CD8-positive, alpha-beta memory T cell (primary cell): ENCODE measurements at regions not wholly inside any gene's neighbourhood (a gene's known extent, or its start where the extent isn't known, plus 50 kb on each side); places are given as distances from the start of the nearest gene placed in this dataset.

Experiments
- CTCF ChIA-PET: fragments of 350-600 bp; sonication (Branson Sonifier 250); formaldehyde crosslinking; loops from one replicate; lab custom pipeline; 2021; ENCODE audit warnings: antibody characterized with exemption; lab: Charles Lee
- POLR2A ChIA-PET: fragments of 350-600 bp; sonication (Branson Sonifier 250); formaldehyde crosslinking; loops from one replicate; lab custom pipeline; 2021; ENCODE audit warnings: antibody characterized with exemption; lab: Charles Lee
- DNase-seq, 5 donors: peaks; one replicate each; pipeline versions ENCODE4 v3.0.0 to v3.0.0-alpha.2; 2020 to 2022; ENCODE audit warnings: mixed read lengths in 1 of 5
- H3K27ac ChIP-seq: one replicate; pipeline ENCODE4 v1.7.0; 2013; ENCODE audit warnings: low read depth, mild to moderate bottlenecking, low read length, moderate library complexity
- H3K27me3 ChIP-seq: 2 replicates; pipeline ENCODE4 v1.7.0; 2013; ENCODE audit warnings: low read length, mild to moderate bottlenecking; ENCODE audit not compliant: insufficient read depth, poor library complexity, severe bottlenecking
- H3K36me3 ChIP-seq: 2 replicates; pipeline ENCODE4 v1.7.0; 2013; ENCODE audit warnings: mild to moderate bottlenecking, low read length, moderate library complexity; ENCODE audit not compliant: insufficient read depth
- H3K4me1 ChIP-seq: 2 replicates; pipeline ENCODE4 v1.7.0; 2013; ENCODE audit warnings: mild to moderate bottlenecking, low read length, moderate library complexity; ENCODE audit not compliant: insufficient read depth
- H3K4me3 ChIP-seq: 2 replicates; pipeline ENCODE4 v1.7.0; 2013; ENCODE audit warnings: mild to moderate bottlenecking, low read length
- H3K9me3 ChIP-seq: 2 replicates; pipeline ENCODE4 v1.7.0; 2013; ENCODE audit warnings: mild to moderate bottlenecking, low read length
- H3K27ac Mint-ChIP-seq, 8 donors: one replicate each; pipeline ENCODE4 v1.8.0; 2020 to 2021; ENCODE audit warnings: mixed read lengths in 8 of 8, mild to moderate bottlenecking in 6 of 8, inconsistent platforms in 3 of 8, moderate library complexity in 3 of 8
- H3K27me3 Mint-ChIP-seq, 2 donors: one replicate each; pipeline ENCODE4 v1.8.0; 2020 to 2021; ENCODE audit warnings: mixed read lengths in 2 of 2, mild to moderate bottlenecking in 1 of 2, moderate library complexity in 1 of 2
- H3K36me3 Mint-ChIP-seq, 3 donors: one replicate each; pipeline ENCODE4 v1.8.0; 2020 to 2021; ENCODE audit warnings: mixed read lengths in 3 of 3, inconsistent platforms in 1 of 3, mild to moderate bottlenecking in 1 of 3
- H3K4me1 Mint-ChIP-seq, 3 donors: one replicate each; pipeline ENCODE4 v1.8.0; 2020 to 2021; ENCODE audit warnings: mixed read lengths in 3 of 3, inconsistent platforms in 1 of 3, mild to moderate bottlenecking in 1 of 3
- H3K4me3 Mint-ChIP-seq, 7 donors: one replicate each; pipeline ENCODE4 v1.8.0; 2020 to 2021; ENCODE audit warnings: mixed read lengths in 7 of 7, mild to moderate bottlenecking in 6 of 7, moderate library complexity in 4 of 7, inconsistent platforms in 2 of 7
- H3K9me3 Mint-ChIP-seq, 5 donors: one replicate each; pipeline ENCODE4 v1.8.0; 2020 to 2022; ENCODE audit warnings: mixed read lengths in 5 of 5, mild to moderate bottlenecking in 3 of 5, moderate library complexity in 2 of 5, inconsistent platforms in 1 of 5

- Histone ChIP-seq H3K36me3 (no peaks in the 10 kb centered on the region), H3K27me3 (no peaks in the 10 kb centered on the region), H3K4me3 (no peak overlapping the region), H3K27ac (no peak overlapping the region), H3K4me1 (no peaks in the 10 kb centered on the region), H3K9me3 (no peaks in the 10 kb centered on the region)
- H3K9me3 Mint-ChIP-seq: peaks cover 0 to 7% (median 0%) of the 10 kb centered on the region in 5 donors
- CTCF ChIA-PET: no interaction called here
- peaks cover 14 to 19% of the 10 kb centered on the region in 2 donors for H3K27me3 Mint-ChIP-seq
- H3K36me3 Mint-ChIP-seq: no peaks in the 10 kb centered on the region
- POLR2A ChIA-PET: no interaction called here
- H3K4me1 Mint-ChIP-seq: peaks cover 0 to under 1% (median 0%) of the 10 kb centered on the region in 3 donors
- H3K4me3 Mint-ChIP-seq: no peak overlapping the region
- H3K27ac Mint-ChIP-seq: no peak overlapping the region
- no peak for DNase-seq
Observed at GRCh38 chr18:57202881-57203280, 56.0 kb downstream of the BOD1L2 start.

GRCh38 chr18:57205641-57206040 lies 58.8 kb downstream of the BOD1L2 start:
- no peaks in the 10 kb centered on the region for H3K36me3 Mint-ChIP-seq
- peaks cover 4 to 11% (median 9%) of the 10 kb centered on the region in 3 donors for H3K4me1 Mint-ChIP-seq
- peaks cover 4% of the 10 kb centered on the region for H3K27me3 ChIP-seq
- peaks cover 0 to 6% (median 0%) of the 10 kb centered on the region in 5 donors for H3K9me3 Mint-ChIP-seq
- H3K27me3 Mint-ChIP-seq: peaks cover 4 to 18% of the 10 kb centered on the region in 2 donors
- H3K36me3 ChIP-seq: no peaks in the 10 kb centered on the region
- ChIA-PET CTCF (no interaction called here), POLR2A (no interaction called here)
- H3K27ac Mint-ChIP-seq: peak overlapping the region in 2 of 8 donors; percentile 9 to 21
- no peak overlapping the region for H3K4me3 Mint-ChIP-seq
- no peaks in the 10 kb centered on the region for H3K9me3 ChIP-seq
- no peak overlapping the region for H3K4me3 ChIP-seq
- H3K4me1 ChIP-seq: no peaks in the 10 kb centered on the region
- no peak for DNase-seq
- H3K27ac ChIP-seq: no peak overlapping the region

DNA sequence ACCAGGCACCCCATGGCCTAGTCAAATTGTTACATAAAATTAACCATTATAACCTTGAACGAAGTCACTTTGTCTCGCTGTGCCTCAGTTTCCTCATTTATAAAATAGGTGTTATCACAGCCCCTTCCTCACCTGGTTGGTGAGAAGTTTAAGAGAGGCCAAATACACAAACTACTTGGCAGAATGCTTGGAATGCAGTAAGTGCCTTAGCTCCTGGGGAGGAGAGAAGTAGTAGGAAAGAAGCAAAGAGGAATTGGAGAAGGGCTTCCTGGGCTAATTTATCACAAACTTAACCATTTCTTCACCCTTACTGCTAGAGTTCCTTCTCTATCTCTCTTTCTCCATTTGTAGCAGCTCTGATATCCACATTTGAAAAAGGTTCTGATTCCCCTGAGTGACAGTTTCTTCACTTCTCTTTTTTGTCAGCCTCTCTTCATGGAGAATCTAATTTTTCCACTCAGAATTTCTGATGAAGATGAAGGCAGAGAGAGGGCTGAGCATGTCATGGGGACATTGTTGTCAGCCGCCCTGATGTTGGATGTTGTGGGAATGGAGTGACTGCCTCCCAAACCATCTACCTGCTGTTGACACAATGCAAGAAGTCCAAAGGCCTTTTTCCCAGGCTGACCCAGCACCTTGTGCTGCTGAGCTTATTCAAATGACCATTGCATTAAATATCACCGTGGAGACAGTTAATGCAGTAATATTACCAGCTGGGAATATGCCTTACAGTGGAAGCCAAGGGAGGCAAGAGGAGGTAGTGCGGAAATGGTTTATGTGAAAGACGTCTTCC lies 60.4 kb downstream of the BOD1L2 start:
- ChIA-PET POLR2A (no interaction called here), CTCF (no interaction called here)
- no peaks in the 10 kb centered on the region for H3K4me1 ChIP-seq
- no peak overlapping the region for H3K27ac ChIP-seq
- Mint-ChIP-seq H3K4me1 (peaks cover 4 to 11% (median 9%) of the 10 kb centered on the region in 3 donors), H3K36me3 (no peaks in the 10 kb centered on the region), H3K27me3 (peaks cover 3 to 27% of the 10 kb centered on the region in 2 donors), H3K27ac (peak overlapping the region in 1 of 8 donors; percentile 17), H3K9me3 (peaks cover 0 to 6% (median 0%) of the 10 kb centered on the region in 5 donors), H3K4me3 (no peak overlapping the region)
- H3K9me3 ChIP-seq: no peaks in the 10 kb centered on the region
- no peaks in the 10 kb centered on the region for H3K36me3 ChIP-seq
- H3K4me3 ChIP-seq: no peak overlapping the region
- peaks cover 4% of the 10 kb centered on the region for H3K27me3 ChIP-seq
- no peak for DNase-seq

DNA sequence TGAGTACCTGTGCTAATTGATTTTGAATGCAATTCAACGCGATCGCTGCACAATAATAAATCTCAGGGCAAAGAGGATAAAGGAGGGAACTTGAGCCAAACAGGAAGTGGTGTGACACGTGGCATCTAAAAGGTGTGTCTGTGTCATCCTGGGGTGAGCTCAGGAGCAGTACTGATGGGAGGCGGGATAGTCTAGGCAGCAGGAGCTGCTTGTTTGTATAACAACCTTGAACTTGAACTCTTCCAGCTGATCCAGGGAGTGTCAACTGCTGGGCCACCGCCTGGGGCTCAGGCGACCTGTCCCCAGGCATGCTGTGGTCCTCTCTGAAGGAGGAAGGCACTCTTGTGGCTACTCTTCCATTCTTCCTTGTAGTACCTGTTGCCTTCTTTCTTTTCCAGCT lies 61.2 kb downstream of the BOD1L2 start:
- H3K4me3 Mint-ChIP-seq: no peak overlapping the region
- H3K36me3 ChIP-seq: no peaks in the 10 kb centered on the region
- H3K4me1 ChIP-seq: no peaks in the 10 kb centered on the region
- ChIA-PET POLR2A (no interaction called here), CTCF (no interaction called here)
- no peaks in the 10 kb centered on the region for H3K36me3 Mint-ChIP-seq
- peaks cover 4% of the 10 kb centered on the region for H3K27me3 ChIP-seq
- H3K9me3 Mint-ChIP-seq: peaks cover 0 to 6% (median 0%) of the 10 kb centered on the region in 5 donors
- H3K27me3 Mint-ChIP-seq: peaks cover 3 to 29% of the 10 kb centered on the region in 2 donors
- H3K27ac Mint-ChIP-seq: no peak overlapping the region
- H3K9me3 ChIP-seq: no peaks in the 10 kb centered on the region
- H3K4me1 Mint-ChIP-seq: peaks cover 4 to 11% (median 9%) of the 10 kb centered on the region in 3 donors
- H3K4me3 ChIP-seq: no peak overlapping the region
- no peak overlapping the region for H3K27ac ChIP-seq
- no peak for DNase-seq

DNA sequence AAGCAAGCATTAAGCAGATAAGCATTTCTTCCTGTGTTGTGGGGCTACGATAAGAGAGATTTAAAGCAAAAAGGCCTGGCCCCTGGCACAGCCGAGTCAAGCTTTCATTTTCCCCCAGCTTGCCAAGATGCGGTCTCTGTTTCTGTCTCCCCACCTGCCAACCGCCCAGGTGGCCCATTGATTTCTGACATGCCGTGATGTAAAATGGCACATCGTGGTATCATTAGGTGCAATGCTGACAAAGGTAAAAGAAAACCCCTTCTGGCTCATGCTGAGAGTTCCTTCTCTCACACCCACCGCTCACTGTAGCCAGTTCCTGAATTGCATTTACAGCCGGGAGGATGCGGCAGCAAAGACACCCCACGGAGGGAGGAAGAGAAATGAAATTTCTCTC lies 62.8 kb downstream of the BOD1L2 start:
- peaks cover 2 to 31% of the 10 kb centered on the region in 2 donors for H3K27me3 Mint-ChIP-seq
- H3K9me3 Mint-ChIP-seq: peaks cover 0 to 2% (median 0%) of the 10 kb centered on the region in 5 donors
- H3K36me3 Mint-ChIP-seq: no peaks in the 10 kb centered on the region
- Histone ChIP-seq H3K4me1 (no peaks in the 10 kb centered on the region), H3K36me3 (no peaks in the 10 kb centered on the region), H3K27me3 (peaks cover 4% of the 10 kb centered on the region), H3K27ac (no peak overlapping the region), H3K9me3 (no peaks in the 10 kb centered on the region), H3K4me3 (no peak overlapping the region)
- peak overlapping the region in 1 of 8 donors; percentile 18 for H3K27ac Mint-ChIP-seq
- ChIA-PET POLR2A (no interaction called here), CTCF (no interaction called here)
- DNase-seq: no peak
- H3K4me3 Mint-ChIP-seq: peak overlapping the region in 5 of 7 donors; percentile 24 to 71 (median 46)
- peaks cover 4 to 11% (median 9%) of the 10 kb centered on the region in 3 donors for H3K4me1 Mint-ChIP-seq

GRCh38 chr18:57210107-57210715 lies 63.3 kb downstream of the BOD1L2 start:
- peaks cover 0 to 2% (median 0%) of the 10 kb centered on the region in 5 donors for H3K9me3 Mint-ChIP-seq
- no peaks in the 10 kb centered on the region for H3K36me3 ChIP-seq
- ChIA-PET POLR2A (no interaction called here), CTCF (no interaction called here)
- peak overlapping the region in 1 of 8 donors; percentile 18 for H3K27ac Mint-ChIP-seq
- H3K36me3 Mint-ChIP-seq: no peaks in the 10 kb centered on the region
- no peaks in the 10 kb centered on the region for H3K4me1 ChIP-seq
- no peak overlapping the region for H3K27ac ChIP-seq
- peak overlapping the region in 4 of 7 donors; percentile 24 to 71 (median 52) for H3K4me3 Mint-ChIP-seq
- DNase-seq: no peak
- no peaks in the 10 kb centered on the region for H3K9me3 ChIP-seq
- H3K4me1 Mint-ChIP-seq: peaks cover 4 to 11% (median 9%) of the 10 kb centered on the region in 3 donors
- H3K4me3 ChIP-seq: no peak overlapping the region
- peaks cover 2 to 30% of the 10 kb centered on the region in 2 donors for H3K27me3 Mint-ChIP-seq
- H3K27me3 ChIP-seq: peaks cover 4% of the 10 kb centered on the region

DNA sequence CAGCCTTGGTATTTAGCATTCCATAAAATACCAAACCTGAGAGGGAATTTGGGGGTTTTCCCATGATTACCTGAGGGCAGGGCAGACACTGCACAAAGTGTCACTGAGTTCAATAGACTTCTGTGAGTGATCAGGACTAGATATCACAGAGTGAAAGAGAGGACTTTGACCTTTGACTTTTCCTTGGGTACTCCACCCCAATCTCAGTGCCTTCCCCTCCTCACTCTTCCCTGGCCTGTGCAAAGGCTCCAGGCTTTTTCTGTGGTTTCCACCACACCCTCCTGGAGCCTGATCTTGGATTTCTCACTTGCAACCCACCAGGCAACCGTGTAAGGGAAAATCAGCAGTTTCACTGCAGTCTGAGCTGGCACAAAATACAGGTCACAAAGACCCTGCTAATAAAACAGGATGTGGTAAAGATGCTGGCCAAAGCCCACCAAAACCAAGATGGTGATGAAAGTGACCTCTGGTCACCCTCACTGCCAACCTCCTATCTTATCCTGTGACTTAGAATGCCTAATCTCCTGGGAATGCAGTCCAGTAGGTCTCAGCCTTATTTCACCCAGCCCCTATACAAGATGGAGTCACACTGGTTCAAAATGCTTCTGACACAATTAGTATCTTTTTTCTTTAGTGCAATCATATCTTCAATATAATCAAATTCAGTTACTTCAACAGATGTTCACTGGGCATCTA lies 64.0 kb downstream of the BOD1L2 start:
- peaks cover 4% of the 10 kb centered on the region for H3K27me3 ChIP-seq
- Mint-ChIP-seq H3K9me3 (peaks cover 0 to 2% (median 0%) of the 10 kb centered on the region in 5 donors), H3K36me3 (no peaks in the 10 kb centered on the region), H3K4me1 (peaks cover 4 to 11% (median 9%) of the 10 kb centered on the region in 3 donors), H3K4me3 (no peak overlapping the region), H3K27me3 (peaks cover 5 to 26% of the 10 kb centered on the region in 2 donors), H3K27ac (no peak overlapping the region)
- H3K36me3 ChIP-seq: no peaks in the 10 kb centered on the region
- H3K4me3 ChIP-seq: no peak overlapping the region
- H3K27ac ChIP-seq: no peak overlapping the region
- no peak for DNase-seq
- ChIA-PET POLR2A (no interaction called here), CTCF (no interaction called here)
- H3K4me1 ChIP-seq: no peaks in the 10 kb centered on the region
- no peaks in the 10 kb centered on the region for H3K9me3 ChIP-seq

DNA sequence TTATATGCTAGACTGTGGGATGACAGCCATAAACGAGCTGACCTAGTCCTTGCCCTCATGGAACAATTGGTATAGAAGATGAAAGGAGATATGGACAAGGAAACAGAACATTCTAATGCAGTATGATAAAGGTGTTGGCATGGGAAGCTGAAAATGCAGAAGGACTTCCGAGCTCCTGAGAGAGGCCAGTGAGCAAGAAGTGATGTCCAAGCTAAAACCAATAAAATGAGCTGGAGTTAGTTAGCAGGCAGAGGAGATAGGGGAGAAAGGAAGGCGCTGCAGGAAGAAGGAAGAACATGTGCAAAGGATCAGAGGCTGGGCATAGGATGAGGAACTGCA lies 64.5 kb downstream of the BOD1L2 start:
- H3K27ac Mint-ChIP-seq: no peak overlapping the region
- peaks cover 4% of the 10 kb centered on the region for H3K27me3 ChIP-seq
- POLR2A ChIA-PET: no interaction called here

More for the DNA sequence above, 64.5 kb downstream of the BOD1L2 start:
- Mint-ChIP-seq H3K4me1 (peaks cover 4 to 11% (median 9%) of the 10 kb centered on the region in 3 donors), H3K4me3 (no peak overlapping the region), H3K36me3 (no peaks in the 10 kb centered on the region), H3K27me3 (peaks cover 5 to 26% of the 10 kb centered on the region in 2 donors), H3K9me3 (peaks cover 0 to 2% (median 0%) of the 10 kb centered on the region in 5 donors)
- CTCF ChIA-PET: no interaction called here
- H3K9me3 ChIP-seq: no peaks in the 10 kb centered on the region
- no peak overlapping the region for H3K4me3 ChIP-seq
- no peak for DNase-seq
- no peak overlapping the region for H3K27ac ChIP-seq
- no peaks in the 10 kb centered on the region for H3K4me1 ChIP-seq
- no peaks in the 10 kb centered on the region for H3K36me3 ChIP-seq
